NCI-H748 (cell line): ENCODE measurements at regions not wholly inside any gene's neighbourhood (a gene's known extent, or its start where the extent isn't known, plus 50 kb on each side); places are given as distances from the start of the nearest gene placed in this dataset.

Experiments
- DNase-seq: peaks from one replicate; lab custom pipeline; 2025; ENCODE audit not compliant: unreplicated experiment; lab: John Stamatoyannopoulos, UW

DNA sequence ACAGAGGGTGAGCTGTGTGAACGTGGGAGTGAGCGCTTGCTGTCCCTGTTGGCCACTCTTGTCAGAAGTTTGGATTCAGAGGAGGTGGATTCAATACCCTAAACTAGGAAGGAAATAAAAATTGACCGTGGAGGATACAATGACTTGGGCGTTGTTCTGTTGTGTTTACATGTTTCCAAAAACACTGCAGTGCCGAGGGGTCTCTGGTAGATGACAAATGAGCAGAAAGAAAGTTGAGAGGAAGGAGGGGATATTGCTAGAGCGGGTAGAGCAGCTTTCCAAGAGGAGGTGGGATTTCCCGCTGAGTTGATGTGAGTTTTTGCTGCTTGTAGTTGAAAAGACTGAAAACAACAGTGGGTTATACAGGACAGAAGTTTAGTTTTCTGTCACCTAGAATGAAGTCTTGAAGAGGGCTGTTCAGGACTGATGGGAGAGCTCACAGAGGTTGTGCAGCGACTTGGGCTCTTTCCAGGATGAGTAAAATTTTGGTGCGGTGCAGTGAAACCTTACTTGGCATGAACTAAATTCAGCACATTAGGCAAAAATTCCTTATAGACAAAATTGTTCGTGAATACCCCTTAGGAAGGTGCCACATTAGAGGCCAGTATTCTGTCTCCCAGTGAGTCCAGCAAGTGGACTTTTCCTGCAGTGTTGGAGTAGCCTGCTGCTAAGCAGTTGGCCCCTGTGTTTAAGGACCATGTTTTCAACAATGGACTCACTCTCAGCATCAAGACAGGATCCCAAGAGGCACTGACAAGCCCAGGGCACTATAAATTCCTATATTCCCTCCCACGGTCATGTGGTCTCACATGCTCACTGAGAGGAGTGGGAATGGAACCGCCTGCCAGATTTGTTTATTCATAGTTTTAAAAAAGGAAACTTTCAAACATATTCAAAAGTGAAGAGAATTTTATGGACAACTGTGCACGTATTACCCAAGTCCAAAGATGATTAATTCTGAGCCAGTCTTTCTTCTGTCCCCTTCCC, 435.0 kb upstream of the C2CD4B start:
- no peak for DNase-seq

DNA sequence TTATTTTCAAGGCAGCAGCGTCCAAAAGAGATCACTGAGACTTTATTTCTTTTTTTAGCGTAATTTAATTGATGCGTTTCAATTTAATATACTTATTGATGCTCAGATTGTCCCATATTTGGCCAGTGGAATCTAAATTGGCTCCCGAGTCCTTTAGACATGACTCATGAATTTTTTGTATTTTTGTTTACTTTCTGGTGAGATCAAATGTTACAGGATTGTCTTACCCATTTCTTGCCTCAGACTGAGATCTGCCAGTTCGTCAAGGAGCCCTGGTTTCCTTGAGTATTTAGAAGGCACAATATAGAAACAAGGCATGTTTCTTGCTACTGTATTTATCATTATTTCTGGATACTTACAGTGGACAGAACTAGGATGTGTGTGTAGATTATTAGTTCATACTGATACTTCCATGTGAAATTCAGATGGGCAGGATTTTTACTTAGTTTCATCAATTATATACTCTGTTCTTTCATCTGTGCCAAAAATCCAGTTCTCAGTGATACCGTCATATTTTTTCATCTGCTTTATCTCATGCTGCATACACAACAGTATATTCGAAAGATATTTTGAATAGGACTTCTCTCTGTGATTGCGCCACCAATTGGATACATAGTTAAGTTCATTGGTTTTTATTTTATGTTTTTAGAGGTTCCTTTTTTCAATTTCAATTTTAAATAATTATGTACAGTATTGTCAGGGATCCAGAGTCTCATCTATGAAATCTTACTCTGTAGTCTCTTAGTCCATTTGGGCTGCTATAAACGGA, 436.9 kb upstream of the C2CD4B start:
- DNase-seq = no peak

DNA sequence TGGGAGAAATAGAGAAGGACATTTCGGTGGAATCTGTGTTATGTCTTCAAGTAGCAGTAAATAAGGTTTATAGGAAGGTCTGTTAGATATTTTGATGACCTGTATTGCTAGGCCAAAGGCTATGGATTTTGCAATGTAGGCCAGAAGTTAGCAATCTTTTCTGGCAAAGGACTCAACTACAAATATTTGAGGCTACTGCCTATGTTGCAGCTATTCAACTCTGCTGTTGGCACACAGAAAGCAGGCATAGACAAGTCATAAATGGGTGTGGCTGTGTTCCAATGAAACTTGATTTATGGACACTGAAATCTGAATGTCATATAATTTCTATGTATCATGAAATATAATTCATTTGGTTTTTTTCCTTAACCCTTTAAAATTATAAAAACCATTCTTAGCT, 438.7 kb upstream of the C2CD4B start:
- no peak for DNase-seq

DNA sequence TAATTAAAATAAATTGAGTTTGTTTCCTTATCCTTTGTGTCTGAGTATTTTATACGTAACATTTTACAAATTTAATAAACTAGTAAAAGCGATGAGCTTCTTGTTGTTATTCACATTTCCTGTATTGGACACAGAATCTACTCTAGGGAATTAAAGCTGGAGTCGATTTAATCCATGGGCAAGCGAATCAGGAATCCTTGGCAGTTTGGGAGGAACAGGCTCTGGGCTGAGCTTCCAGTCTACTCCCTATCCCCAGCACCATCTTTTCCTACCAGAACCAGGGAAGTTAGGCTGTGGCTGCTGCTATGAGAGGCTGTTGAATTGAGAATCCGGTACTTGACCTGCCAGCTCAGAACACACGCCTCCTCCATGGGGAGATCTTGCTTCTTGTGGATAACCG, 437.3 kb upstream of the TPM1 start:
- DNase-seq = no peak

DNA sequence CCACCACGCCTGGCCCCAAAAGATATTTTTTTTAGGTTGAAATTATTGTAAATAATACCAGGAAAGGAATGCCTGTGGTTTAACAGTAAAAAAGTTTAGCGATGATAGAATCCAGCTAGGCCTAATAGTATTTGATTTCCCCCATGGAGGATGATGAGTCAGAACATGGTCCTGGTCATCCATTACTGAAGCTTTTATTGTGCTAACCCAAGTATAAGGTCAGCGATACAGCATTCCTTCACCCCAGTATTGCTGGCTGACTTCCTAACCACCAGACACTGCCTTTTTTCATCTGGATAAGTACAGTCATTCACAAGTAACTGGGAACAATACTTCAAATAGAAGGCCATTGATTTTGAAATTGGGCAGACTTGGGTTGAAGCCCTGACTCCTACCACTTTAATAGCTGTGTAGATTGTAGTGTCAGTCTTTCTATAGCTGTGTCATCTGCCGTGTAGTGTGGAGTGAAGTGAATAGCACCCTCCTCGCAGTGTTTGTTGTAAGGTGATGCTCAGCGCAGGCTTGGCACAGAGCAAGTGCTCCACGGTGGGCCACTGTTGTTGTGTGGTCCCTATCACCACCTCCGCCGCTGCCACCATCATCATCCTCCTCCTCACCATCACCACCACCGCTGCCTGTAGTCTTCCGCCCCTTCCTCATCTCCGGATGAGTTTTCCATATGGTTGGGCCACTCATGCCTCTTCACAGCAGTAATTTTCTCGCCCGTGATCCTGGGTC, 436.0 kb upstream of the TPM1 start:
- no peak for DNase-seq

DNA sequence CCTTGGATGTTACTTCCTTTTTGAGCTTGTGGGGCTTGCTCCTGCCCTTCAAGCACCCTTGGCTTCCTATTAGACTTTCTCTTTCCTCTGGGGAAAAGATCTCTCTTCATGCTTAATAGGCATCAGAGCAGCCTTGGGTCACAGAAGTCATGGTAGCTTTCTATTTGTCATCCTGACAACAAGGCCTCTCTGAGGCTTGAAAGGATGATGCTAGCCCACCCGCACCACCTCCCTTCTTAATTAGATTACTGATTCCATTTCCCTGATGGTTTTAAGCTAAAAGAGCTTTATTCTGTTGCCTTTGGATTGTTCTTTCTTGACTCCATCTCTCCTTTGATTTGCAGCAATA, 435.5 kb upstream of the TPM1 start:
- no peak for DNase-seq

DNA sequence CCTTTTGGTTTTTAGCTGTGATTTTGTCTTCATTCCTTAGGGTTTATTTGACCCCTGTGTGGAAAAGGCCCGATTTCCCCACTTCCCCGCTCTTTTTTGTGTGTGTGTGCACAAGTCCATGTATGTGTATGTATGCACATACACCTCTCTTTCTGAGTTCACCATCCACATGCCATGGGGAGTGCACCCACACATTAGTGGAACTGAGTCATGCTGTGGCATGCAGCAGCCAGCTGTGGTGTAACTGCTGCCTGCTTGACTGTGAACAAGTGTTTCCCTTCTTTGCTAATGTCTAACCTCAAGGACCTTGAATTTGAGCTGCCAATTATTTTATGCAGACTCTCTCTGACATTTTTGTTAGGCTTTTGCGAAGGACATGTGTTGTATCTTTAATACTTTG, 434.9 kb upstream of the TPM1 start:
- no peak for DNase-seq

DNA sequence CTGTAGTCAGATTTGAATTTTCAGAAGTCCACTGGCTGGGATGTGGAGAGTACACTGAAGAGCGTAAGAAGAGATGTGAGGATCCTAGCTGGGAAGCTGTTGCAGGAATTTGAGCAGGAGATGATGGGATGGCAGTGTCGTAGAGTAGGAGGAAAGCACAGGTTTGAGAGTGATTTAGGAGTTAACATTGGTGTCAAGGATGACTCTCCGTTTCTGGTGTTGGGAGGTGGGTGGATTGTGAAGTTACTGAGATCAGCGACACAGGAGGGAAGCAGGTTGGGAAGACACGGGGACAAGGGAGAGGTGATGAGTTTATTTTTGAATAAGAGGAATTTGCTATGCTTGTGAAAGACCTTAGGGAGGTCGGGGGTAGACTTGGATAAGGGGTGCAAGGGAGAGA, 434.2 kb upstream of the TPM1 start:
- no peak for DNase-seq

DNA sequence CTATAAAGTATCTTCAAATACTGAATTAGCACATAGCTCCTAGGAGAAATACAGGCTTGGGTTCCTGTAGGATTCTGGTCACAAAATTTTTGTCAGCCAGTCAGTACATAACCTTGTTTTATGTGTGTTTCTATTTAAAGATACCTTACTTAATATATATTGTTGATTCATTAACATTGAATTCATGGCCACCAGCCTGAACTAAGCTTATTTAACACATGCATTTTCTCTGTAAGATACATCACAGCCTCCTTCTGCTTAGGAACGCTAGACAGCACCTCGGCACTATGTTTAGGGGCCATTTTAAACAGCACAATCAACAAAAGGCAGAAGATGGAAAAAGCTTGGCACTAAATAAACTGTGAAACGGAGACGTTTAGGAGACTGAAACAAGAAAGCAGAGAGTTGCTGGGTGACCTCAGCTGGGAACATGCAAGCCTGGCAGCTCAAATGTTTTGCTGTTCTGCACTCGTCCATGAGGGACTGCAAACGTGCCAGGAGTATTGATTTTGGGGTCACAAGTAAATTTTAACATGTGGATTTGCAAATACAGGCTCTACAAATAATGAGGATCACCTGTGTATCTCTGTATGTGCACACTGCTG, 432.2 kb upstream of the TPM1 start:
- no peak for DNase-seq

DNA sequence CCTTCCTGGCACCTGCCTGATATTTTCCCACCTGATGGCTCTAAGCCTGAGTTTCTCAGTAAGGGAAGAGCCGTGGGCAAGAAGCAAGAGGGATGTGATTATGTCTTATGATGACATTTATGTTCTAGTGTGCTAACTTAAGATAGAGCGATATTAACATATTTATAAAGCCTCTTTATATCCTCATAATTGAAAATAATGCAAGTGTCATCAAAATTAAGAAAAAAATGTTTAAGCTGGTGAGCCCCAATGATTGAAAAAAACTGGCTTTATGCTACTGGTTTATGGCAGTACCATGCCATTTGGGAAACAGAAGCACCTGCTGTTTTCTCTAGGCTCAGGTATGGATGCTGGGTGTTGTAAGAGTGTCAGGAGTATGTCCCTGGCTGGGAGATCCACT, 431.5 kb upstream of the TPM1 start:
- no peak for DNase-seq

DNA sequence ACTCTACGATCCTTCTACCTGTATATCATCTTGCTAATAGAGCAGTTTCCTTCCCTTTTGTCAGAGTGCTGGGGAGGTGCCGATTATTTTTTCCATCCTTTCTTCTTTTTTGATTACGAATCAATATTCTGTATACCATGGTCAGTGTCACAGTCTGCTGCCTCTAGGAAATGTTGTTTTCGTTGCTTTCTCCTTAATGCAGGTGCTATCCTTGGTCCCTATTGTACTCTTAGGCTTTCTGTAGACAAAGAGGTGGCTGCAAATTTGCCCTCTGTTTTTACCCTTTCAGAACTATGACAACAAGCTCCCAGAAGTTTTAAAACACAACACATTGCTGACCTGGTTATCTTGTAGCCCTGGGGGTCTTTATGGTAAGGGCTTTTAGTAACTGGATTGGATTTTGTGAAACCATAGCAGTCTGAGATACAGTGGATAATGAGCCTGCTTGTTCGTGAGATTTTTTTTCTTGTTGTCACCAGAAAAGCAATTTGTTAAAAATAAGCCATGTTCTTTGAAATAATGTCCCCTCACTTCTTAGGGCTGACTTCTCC, 430.3 kb upstream of the TPM1 start:
- no peak for DNase-seq

DNA sequence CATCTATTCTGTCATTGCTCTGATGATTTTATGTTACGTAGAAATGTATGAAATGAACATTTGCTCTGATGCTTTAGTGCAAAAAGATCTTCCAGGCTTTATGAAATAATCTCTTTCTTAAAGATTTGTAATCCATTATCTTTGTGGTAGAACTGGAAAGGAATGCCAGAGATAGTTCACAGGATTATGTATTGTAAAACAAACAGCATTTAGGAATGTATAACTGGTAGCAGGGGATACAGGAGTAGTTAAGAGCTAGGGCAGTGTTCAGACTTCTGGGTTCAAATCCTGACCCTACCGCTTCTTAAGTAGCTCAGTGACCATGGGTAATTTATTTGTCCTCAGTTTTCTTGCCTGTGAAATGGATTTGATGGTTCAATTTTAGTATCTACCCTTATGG, 429.8 kb upstream of the TPM1 start:
- DNase-seq = no peak

DNA sequence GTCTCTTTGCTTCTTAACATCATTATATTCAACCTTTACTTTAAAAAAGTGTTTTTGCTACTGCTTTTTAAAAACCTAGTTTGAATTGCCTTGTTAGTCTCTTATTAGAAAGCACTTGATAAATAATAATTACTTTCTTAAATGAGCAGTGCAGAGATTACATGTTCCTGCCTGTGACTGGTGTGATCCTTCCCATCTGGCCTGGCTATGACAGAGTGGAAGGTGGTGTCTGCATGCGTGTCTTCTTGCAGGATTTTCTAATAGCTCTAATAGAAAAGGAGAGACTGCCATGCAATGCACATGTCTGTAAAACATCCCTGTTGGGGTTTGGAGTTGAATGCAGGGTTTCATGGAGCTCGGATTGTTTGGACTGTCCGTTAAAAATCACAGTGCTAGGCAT, 425.8 kb upstream of the TPM1 start:
- no peak for DNase-seq

DNA sequence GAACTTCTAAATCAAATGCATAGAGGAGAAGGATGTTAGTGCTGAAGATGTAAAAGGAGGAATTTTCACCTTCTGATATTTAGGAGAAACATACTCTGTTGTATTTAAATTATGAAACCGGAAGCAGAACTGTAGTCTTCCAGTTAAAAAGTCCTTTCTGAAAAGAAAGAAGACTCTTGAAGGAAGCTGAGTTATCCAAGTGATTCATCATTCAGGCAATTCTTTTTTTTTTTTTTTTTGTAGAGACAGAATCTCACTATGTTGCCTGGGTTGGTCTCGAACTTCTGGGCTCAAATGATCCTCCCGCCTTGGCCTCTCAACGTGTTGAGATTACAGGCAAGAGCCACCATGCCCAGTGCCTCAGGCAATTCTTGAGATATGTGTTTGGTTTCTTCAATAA, 424.8 kb upstream of the TPM1 start:
- DNase-seq = no peak

DNA sequence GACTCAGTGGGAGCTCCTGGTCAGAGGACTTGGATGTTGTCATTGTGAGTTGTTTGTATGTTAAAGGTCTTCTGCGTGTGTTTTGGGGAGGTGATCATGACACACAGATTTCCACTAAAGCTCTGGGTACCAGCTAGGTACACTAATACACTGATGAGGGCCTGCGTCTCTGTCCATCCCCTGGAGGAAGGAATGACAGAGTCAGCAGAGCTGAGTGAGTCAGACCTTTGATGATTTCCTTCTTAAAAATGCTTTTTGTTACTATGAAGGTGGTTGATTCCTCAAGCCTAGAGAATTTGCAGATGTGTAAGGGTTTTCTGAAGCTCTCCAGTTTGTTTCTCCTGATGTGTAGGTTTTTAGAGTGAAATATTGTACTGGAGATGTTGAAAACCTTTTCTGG, 424.1 kb upstream of the TPM1 start:
- DNase-seq = no peak

DNA sequence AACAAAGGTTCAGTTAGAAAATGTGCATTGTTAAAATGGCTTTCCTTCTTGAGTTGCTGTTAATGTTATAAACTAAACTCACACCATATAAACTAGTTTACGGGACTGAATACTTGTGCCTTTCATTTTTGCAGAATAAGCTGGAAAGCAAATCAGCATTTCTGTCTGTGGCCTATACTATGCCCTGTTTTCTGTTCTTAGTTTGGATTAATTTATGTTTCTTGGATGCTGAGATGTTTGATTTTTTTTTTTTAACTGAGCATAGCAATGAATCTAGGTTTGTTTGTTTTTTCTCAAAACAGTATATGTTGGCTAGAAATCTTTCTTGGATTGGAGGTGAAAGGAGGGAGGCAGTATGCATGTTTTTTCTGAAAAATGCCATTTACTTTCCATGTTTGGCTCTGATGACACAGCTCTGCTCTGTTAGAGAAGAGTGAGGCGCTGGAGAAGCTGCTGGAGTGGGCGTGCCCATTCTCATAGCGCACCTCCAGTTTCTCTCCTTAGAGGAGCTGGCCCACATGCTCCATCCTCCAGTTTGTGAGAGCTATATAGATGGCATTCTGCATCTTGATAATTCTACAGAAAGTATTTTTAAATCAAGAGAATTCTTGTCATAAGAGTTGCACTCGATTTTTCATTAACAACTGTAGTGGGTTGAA, 423.6 kb upstream of the TPM1 start:
- DNase-seq = no peak

DNA sequence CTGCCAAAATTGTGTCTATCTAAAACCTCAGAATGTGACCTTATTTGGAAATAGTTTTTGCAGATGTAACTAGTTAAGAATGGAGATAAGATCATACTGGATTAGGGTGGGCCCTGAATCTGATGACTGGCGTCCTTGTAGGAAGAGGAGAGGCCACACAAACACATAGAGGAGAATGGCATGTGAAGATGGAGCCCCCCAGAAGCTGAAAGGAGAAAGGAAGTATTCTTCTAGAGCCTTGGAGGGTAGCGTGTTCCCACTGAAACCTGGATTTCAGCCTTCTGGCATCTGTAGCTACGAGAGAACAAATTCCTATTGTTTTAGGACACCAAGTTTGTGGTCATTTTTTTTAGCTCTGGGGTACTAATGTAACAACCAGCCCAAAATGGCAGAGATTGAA, 423.0 kb upstream of the TPM1 start:
- DNase-seq = no peak

DNA sequence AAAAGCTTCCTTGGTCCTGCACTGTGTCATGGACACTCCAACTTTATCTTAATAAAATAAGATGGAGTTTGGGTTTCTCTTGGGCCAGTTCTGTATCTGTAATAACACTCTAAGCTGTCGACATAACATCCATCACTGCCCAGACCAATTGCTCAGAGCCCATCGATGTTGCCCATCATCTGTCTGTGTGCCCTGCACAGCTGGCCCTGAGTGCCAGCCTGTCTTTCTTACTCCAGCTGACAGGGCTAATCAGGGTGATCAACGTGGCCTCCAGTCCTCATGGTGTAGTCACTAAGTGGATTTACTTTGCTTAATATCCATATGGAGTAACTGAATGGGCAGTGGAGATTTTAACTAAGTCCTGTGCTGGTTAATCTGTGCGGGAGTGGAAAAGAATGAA, 419.8 kb upstream of the TPM1 start:
- no peak for DNase-seq

DNA sequence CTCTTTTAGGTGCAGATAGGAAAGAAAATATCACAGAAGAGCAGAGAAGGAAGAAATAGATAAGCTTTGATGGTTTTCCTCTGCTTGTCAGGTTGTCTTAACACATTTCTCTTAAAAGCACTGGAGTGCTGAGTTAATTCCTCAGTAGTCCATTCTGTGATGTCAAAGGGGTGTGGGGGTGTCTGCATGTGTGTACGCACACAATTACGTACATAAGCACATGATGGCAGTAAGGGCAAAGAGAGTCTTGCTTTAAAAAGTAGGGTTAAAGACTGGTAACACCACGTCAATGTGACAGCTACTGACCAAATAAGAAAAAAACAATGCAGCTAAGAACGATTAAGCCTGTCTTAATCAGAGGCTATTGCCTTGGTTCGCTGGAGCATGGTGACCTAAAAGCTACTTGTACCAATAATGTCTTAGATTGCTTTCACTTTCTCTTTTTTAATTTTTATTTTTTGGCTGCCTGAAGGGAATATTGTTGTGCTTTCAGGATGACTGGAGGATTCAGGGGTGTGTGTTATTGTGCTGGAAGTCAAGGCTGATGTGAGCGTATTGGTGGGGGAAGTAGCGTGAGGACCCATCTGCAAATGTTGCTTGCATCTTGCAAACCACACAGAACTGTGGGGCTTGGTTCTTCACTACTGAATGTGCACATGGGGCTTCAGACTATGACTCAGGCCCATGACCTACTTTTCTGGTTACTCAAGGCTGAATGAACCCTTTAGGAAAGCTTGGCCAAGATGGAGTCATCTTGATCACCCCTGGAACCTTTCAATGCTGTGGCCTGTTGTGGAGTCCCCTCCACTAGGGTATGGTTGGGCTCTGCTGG, 417.8 kb upstream of the TPM1 start:
- DNase-seq = no peak
